ENCODE measurements at regions not wholly inside any gene's neighbourhood (a gene's known extent, or its start where the extent isn't known, plus 50 kb on each side); places are given as distances from the start of the nearest gene placed in this dataset.

- no peak overlapping the region for H3K4me3 ChIP-seq (ENCODE audit: low read depth, low read length)
- TF ChIP-seq CTCF (IDR thresholded peaks at IDR 0.05; ENCODE audit: insufficient read depth, low read length, severe bottlenecking): no peak
- H3K36me3 ChIP-seq (ENCODE audit: control insufficient read depth, insufficient read depth, low read length): no peaks in the 10 kb centered on the region
- no peak for DNase-seq (ENCODE audit: low read depth)
- H3K27me3 ChIP-seq (ENCODE audit: control insufficient read depth, insufficient read depth, low read length): no peaks in the 10 kb centered on the region
- no peak for FAIRE-seq
Measured at GRCh38 chr1:238465449-238465848, 574.7 kb upstream of the ZP4 start.

- FAIRE-seq: no peak
- Histone ChIP-seq H3K36me3 (ENCODE audit: control insufficient read depth, insufficient read depth, low read length) (no peaks in the 10 kb centered on the region), H3K4me3 (ENCODE audit: low read depth, low read length) (no peak overlapping the region), H3K27me3 (ENCODE audit: control insufficient read depth, insufficient read depth, low read length) (no peaks in the 10 kb centered on the region)
- DNase-seq (ENCODE audit: low read depth): no peak
- TF ChIP-seq CTCF (IDR thresholded peaks at IDR 0.05; ENCODE audit: insufficient read depth, low read length, severe bottlenecking): no peak
Measured at GRCh38 chr1:238458899-238459298, 568.2 kb upstream of the ZP4 start.

GRCh38 chr1:238457610-238458009 lies 566.9 kb upstream of the ZP4 start:
- no peak for FAIRE-seq
- Histone ChIP-seq H3K27me3 (ENCODE audit: control insufficient read depth, insufficient read depth, low read length) (no peaks in the 10 kb centered on the region), H3K4me3 (ENCODE audit: low read depth, low read length) (no peak overlapping the region), H3K36me3 (ENCODE audit: control insufficient read depth, insufficient read depth, low read length) (no peaks in the 10 kb centered on the region)
- TF ChIP-seq CTCF (IDR thresholded peaks at IDR 0.05; ENCODE audit: insufficient read depth, low read length, severe bottlenecking): no peak
- peak; percentile 26 for DNase-seq (ENCODE audit: low read depth)

GRCh38 chr1:238451781-238452310 lies 561.1 kb upstream of the ZP4 start:
- Histone ChIP-seq H3K27me3 (ENCODE audit: control insufficient read depth, insufficient read depth, low read length) (no peaks in the 10 kb centered on the region), H3K4me3 (ENCODE audit: low read depth, low read length) (no peak overlapping the region), H3K36me3 (ENCODE audit: control insufficient read depth, insufficient read depth, low read length) (no peaks in the 10 kb centered on the region)
- FAIRE-seq: no peak
- no peak for DNase-seq (ENCODE audit: low read depth)
- TF ChIP-seq CTCF (IDR thresholded peaks at IDR 0.05; ENCODE audit: insufficient read depth, low read length, severe bottlenecking): no peak

GRCh38 chr1:238450976-238451375 lies 560.3 kb upstream of the ZP4 start:
- FAIRE-seq (no peak), DNase-seq (ENCODE audit: low read depth) (peak; percentile 1)
- no peak for TF ChIP-seq CTCF (IDR thresholded peaks at IDR 0.05; ENCODE audit: insufficient read depth, low read length, severe bottlenecking)
- H3K36me3 ChIP-seq (ENCODE audit: control insufficient read depth, insufficient read depth, low read length): no peaks in the 10 kb centered on the region
- no peaks in the 10 kb centered on the region for H3K27me3 ChIP-seq (ENCODE audit: control insufficient read depth, insufficient read depth, low read length)
- H3K4me3 ChIP-seq (ENCODE audit: low read depth, low read length): no peak overlapping the region

DNA sequence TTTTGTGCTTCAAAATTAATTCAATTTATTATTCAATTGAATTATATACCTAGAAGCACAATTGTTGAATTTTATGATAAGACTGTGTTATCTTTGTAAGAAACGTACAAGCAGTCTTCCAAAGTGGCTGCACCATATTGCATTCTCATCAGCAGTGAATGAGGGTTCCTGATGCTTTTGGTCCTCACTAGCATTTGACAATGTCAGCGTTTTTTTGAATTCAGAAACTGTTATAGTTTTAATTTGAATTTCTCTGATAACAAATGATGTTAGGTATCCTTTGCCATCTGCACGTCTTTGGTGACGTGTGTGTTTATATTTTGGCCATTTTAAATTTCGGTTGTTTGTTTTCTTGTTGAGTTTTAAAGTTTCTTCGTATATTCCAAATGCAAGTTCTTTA lies 553.0 kb upstream of the ZP4 start:
- Histone ChIP-seq H3K36me3 (ENCODE audit: control insufficient read depth, insufficient read depth, low read length) (no peaks in the 10 kb centered on the region), H3K27me3 (ENCODE audit: control insufficient read depth, insufficient read depth, low read length) (no peaks in the 10 kb centered on the region), H3K4me3 (ENCODE audit: low read depth, low read length) (no peak overlapping the region)
- DNase-seq (ENCODE audit: low read depth) (no peak), FAIRE-seq (no peak)
- TF ChIP-seq CTCF (IDR thresholded peaks at IDR 0.05; ENCODE audit: insufficient read depth, low read length, severe bottlenecking): no peak
